Liver (tissue), 8 donors: ENCODE measurements at regions not wholly inside any gene's neighbourhood (a gene's known extent, or its start where the extent isn't known, plus 50 kb on each side); places are given as distances from the start of the nearest gene placed in this dataset.

Experiments
- DNase-seq: peaks from one replicate; pipeline ENCODE4 v3.0.0-alpha.2; 2017; ENCODE audit warnings: low spot score
- H3K27ac ChIP-seq, 2 donors: one replicate each; pipeline ENCODE4 v1.7.0; 2013; ENCODE audit warnings: inconsistent platforms in 2 of 2, low read length in 2 of 2, control low read depth in 1 of 2, low read depth in 1 of 2, mild to moderate bottlenecking in 1 of 2
- H3K27me3 ChIP-seq, 4 donors: one replicate each; pipeline versions ENCODE4 v1.6.1 to v1.7.0; 2013; ENCODE audit warnings: low read length in 3 of 4, inconsistent platforms in 1 of 4, mild to moderate bottlenecking in 1 of 4, moderate library complexity in 1 of 4; ENCODE audit not compliant: control insufficient read depth in 4 of 4, insufficient read depth in 4 of 4
- H3K36me3 ChIP-seq, 4 donors: one replicate each; pipeline versions ENCODE4 v1.6.1 to v1.7.0; 2013; ENCODE audit warnings: low read length in 3 of 4, mild to moderate bottlenecking in 3 of 4, low read depth in 1 of 4, moderate library complexity in 1 of 4; ENCODE audit not compliant: control insufficient read depth in 4 of 4, insufficient read depth in 3 of 4
- H3K4me1 ChIP-seq, 4 donors: one replicate each; pipeline versions ENCODE4 v1.6.1 to v1.7.0; 2013; ENCODE audit warnings: low read length in 3 of 4, mild to moderate bottlenecking in 3 of 4, moderate library complexity in 1 of 4; ENCODE audit not compliant: control insufficient read depth in 4 of 4, insufficient read depth in 4 of 4
- H3K4me3 ChIP-seq, 3 donors: one replicate each; pipeline versions ENCODE4 v1.6.1 to v1.7.0; 2013; ENCODE audit warnings: low read length in 3 of 3, control low read depth in 1 of 3, low read depth in 1 of 3, mild to moderate bottlenecking in 1 of 3
- H3K9ac ChIP-seq, 2 donors: one replicate each; pipeline ENCODE4 v1.7.0; 2013; ENCODE audit warnings: low read length in 2 of 2, mild to moderate bottlenecking in 2 of 2, moderate library complexity in 2 of 2, control low read depth in 1 of 2, low read depth in 1 of 2
- H3K9me3 ChIP-seq, 4 donors: one replicate each; pipeline versions ENCODE4 v1.6.1 to v1.7.0; 2013; ENCODE audit warnings: low read length in 3 of 4; ENCODE audit not compliant: control insufficient read depth in 4 of 4
- ATF3 ChIP-seq: IDR thresholded peaks from 2 replicates; pipeline ENCODE4 v1.6.1; 2016; ENCODE audit warnings: antibody characterized with exemption
- EGR1 ChIP-seq, 2 donors: IDR thresholded peaks; 2 replicates each; pipeline ENCODE4 v1.6.1; 2016 to 2018; ENCODE audit warnings: antibody characterized with exemption in 2 of 2, low read depth in 2 of 2
- FOXA1 ChIP-seq: IDR thresholded peaks from 2 replicates; pipeline ENCODE4 v1.6.1; 2016; ENCODE audit warnings: antibody characterized with exemption
- FOXA2 ChIP-seq: IDR thresholded peaks from 2 replicates; pipeline ENCODE4 v1.6.1; 2016; ENCODE audit warnings: antibody characterized with exemption
- HNF4A ChIP-seq, 2 donors: conservative IDR thresholded peaks; 2 replicates each; pipeline ENCODE4 v1.6.1; 2016; ENCODE audit warnings: antibody characterized with exemption in 2 of 2, mild to moderate bottlenecking in 2 of 2
- HNF4G ChIP-seq: IDR thresholded peaks from 2 replicates; pipeline ENCODE4 v1.6.1; 2016; ENCODE audit warnings: antibody characterized with exemption
- JUND ChIP-seq, 2 donors: IDR thresholded peaks; 2 replicates each; pipeline ENCODE4 v1.6.1; 2016; ENCODE audit warnings: antibody characterized with exemption in 2 of 2
- NR2F2 ChIP-seq: IDR thresholded peaks from 2 replicates; pipeline ENCODE4 v1.6.1; 2016; ENCODE audit warnings: antibody characterized with exemption
- RAD21 ChIP-seq, 2 donors: IDR thresholded peaks; 2 replicates each; pipeline ENCODE4 v1.6.1; 2016; ENCODE audit warnings: antibody characterized with exemption in 2 of 2, mild to moderate bottlenecking in 2 of 2
- REST ChIP-seq: IDR thresholded peaks from 2 replicates; pipeline ENCODE4 v1.6.1; 2016; ENCODE audit warnings: antibody characterized with exemption, mild to moderate bottlenecking
- RXRA ChIP-seq, 2 donors: IDR thresholded peaks; 2 replicates each; pipeline ENCODE4 v1.6.1; 2017 to 2018; ENCODE audit warnings: antibody characterized with exemption in 2 of 2, mild to moderate bottlenecking in 1 of 2
- SP1 ChIP-seq: IDR thresholded peaks from 2 replicates; pipeline ENCODE4 v1.6.1; 2018; ENCODE audit warnings: antibody characterized with exemption, mild to moderate bottlenecking
- TAF1 ChIP-seq: conservative IDR thresholded peaks from 2 replicates; pipeline ENCODE4 v1.6.1; 2016; ENCODE audit warnings: antibody characterized with exemption, mild to moderate bottlenecking
- YY1 ChIP-seq: IDR thresholded peaks from 2 replicates; pipeline ENCODE4 v1.6.1; 2016; ENCODE audit warnings: antibody characterized with exemption, mild to moderate bottlenecking
- WGBS: extraction: QIAGEN DNeasy Blood & Tissue Kit; methylation state at CpG from one replicate; pipeline ENCODE4 v1.1.7; 2013; 5-methylcytosine and 5-hydroxymethylcytosine counted together
- TF ChIP-seq, protein P1 (sequence below): fragments of 150-350 bp; IDR thresholded peaks from 2 replicates; pipeline ENCODE4 v1.5.1; 2017; ENCODE audit warnings: improper control_type of control experiment, low read depth, low read length; ENCODE audit not compliant: missing input control
- TF ChIP-seq, protein P2 (sequence below): IDR thresholded peaks from 2 replicates; pipeline ENCODE4 v1.6.1; 2016; ENCODE audit warnings: antibody characterized with exemption
- TF ChIP-seq, protein P3 (sequence below): IDR thresholded peaks from 2 replicates; pipeline ENCODE4 v1.6.1; 2016; ENCODE audit warnings: antibody characterized with exemption
- donor health status: healthy.
- donor health status: healthy.
- donor health status: healthy.
- donor health status: healthy.
- donor health status: healthy.

- no peak overlapping the region for H3K9ac ChIP-seq
- TF ChIP-seq HNF4A (conservative IDR thresholded peaks at IDR 0.05) (no peak), RXRA (IDR thresholded peaks at IDR 0.05) (no peak), JUND (IDR thresholded peaks at IDR 0.05) (no peak), REST (no peak), ATF3 (no peak), TAF1 (no peak), NR2F2 (no peak), YY1 (no peak), HNF4G (no peak), SP1 (no peak), FOXA2 (no peak), RAD21 (IDR thresholded peaks at IDR 0.05) (no peak), EGR1 (IDR thresholded peaks at IDR 0.05; ENCODE audit: low read depth in 2 of 2) (no peak), FOXA1 (no peak)
- TF ChIP-seq, protein P1, sequence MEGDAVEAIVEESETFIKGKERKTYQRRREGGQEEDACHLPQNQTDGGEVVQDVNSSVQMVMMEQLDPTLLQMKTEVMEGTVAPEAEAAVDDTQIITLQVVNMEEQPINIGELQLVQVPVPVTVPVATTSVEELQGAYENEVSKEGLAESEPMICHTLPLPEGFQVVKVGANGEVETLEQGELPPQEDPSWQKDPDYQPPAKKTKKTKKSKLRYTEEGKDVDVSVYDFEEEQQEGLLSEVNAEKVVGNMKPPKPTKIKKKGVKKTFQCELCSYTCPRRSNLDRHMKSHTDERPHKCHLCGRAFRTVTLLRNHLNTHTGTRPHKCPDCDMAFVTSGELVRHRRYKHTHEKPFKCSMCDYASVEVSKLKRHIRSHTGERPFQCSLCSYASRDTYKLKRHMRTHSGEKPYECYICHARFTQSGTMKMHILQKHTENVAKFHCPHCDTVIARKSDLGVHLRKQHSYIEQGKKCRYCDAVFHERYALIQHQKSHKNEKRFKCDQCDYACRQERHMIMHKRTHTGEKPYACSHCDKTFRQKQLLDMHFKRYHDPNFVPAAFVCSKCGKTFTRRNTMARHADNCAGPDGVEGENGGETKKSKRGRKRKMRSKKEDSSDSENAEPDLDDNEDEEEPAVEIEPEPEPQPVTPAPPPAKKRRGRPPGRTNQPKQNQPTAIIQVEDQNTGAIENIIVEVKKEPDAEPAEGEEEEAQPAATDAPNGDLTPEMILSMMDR, result no peak
- TF ChIP-seq, protein P2, sequence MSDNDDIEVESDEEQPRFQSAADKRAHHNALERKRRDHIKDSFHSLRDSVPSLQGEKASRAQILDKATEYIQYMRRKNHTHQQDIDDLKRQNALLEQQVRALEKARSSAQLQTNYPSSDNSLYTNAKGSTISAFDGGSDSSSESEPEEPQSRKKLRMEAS, result no peak
- TF ChIP-seq, protein P3, sequence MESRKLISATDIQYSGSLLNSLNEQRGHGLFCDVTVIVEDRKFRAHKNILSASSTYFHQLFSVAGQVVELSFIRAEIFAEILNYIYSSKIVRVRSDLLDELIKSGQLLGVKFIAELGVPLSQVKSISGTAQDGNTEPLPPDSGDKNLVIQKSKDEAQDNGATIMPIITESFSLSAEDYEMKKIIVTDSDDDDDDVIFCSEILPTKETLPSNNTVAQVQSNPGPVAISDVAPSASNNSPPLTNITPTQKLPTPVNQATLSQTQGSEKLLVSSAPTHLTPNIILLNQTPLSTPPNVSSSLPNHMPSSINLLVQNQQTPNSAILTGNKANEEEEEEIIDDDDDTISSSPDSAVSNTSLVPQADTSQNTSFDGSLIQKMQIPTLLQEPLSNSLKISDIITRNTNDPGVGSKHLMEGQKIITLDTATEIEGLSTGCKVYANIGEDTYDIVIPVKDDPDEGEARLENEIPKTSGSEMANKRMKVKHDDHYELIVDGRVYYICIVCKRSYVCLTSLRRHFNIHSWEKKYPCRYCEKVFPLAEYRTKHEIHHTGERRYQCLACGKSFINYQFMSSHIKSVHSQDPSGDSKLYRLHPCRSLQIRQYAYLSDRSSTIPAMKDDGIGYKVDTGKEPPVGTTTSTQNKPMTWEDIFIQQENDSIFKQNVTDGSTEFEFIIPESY, result no peak
- no peaks in the 10 kb centered on the region for H3K27me3 ChIP-seq
- no peaks in the 10 kb centered on the region for H3K36me3 ChIP-seq
- DNase-seq, result no peak
- H3K4me1 ChIP-seq, result no peaks in the 10 kb centered on the region
- no peaks in the 10 kb centered on the region for H3K9me3 ChIP-seq
- H3K4me3 ChIP-seq, result no peak overlapping the region
- H3K27ac ChIP-seq, result no peak overlapping the region
- WGBS, result 76% methylated on average over 5 of the region's 5 CpGs
These were observed 71.7 kb upstream of the PMFBP1 start for GRCh38 chr16:72243621-72244020.

GRCh38 chr16:72242757-72243156, 70.8 kb upstream of the PMFBP1 start:
- no peaks in the 10 kb centered on the region for H3K36me3 ChIP-seq
- DNase-seq, result no peak
- no peak overlapping the region for H3K4me3 ChIP-seq
- H3K27me3 ChIP-seq, result no peaks in the 10 kb centered on the region
- no peaks in the 10 kb centered on the region for H3K9me3 ChIP-seq
- no peaks in the 10 kb centered on the region for H3K4me1 ChIP-seq
- 87% methylated on average over 4 of the region's 4 CpGs for WGBS
- H3K27ac ChIP-seq, result no peak overlapping the region
- H3K9ac ChIP-seq, result no peak overlapping the region
- TF ChIP-seq FOXA1, result no peak
- TF ChIP-seq, protein P2, result no peak
- TF ChIP-seq, protein P1, result no peak
- no peak for TF ChIP-seq RAD21 (IDR thresholded peaks at IDR 0.05)
- no peak for TF ChIP-seq RXRA (IDR thresholded peaks at IDR 0.05)
- TF ChIP-seq ATF3, result no peak
- no peak for TF ChIP-seq SP1
